HepG2 (cell line): ENCODE measurements at regions not wholly inside any gene's neighbourhood (a gene's known extent, or its start where the extent isn't known, plus 50 kb on each side); places are given as distances from the start of the nearest gene placed in this dataset.

Experiments
- ATAC-seq: fragments of 200-7000 bp; cut with Tn5 transposase; 3 replicates; pipeline ENCODE4 v1.9.1; 2020; ENCODE audit warnings: mild to moderate bottlenecking, moderate library complexity
- BruUV-seq: library from RNA; stranded (reverse); fragments of 400-500 nt; replicated peaks from 2 replicates; lab custom pipeline; 2021; lab: Mats Ljungman, UMichigan
- CTCF ChIA-PET: fragments of 300-600 bp; formaldehyde crosslinking; extraction: SDS; loops from one replicate; lab custom pipeline; 2021; ENCODE audit warnings: low total read pairs, inconsistent platforms, low intra/inter-chr PET ratio; lab: Yijun Ruan, JAX
- POLR2A ChIA-PET: fragments of 350-600 bp; sonication (Branson Sonifier 250); formaldehyde crosslinking; loops from one replicate; lab custom pipeline; 2020; ENCODE audit warnings: antibody characterized with exemption, inconsistent platforms; lab: Yijun Ruan, JAX
- DNase-seq: peaks from one replicate; pipeline ENCODE4 v3.0.0-alpha.2; 2015; ENCODE audit warnings: low spot score
- FAIRE-seq: peaks from 3 replicates; lab custom pipeline; 2011; peaks lifted over from hg19 to GRCh38; lab: Jason Lieb, UNC
- H2AFZ ChIP-seq: one replicate; pipeline ENCODE4 v1.6.1; 2011; ENCODE audit warnings: low read length, inconsistent platforms
- H3K27ac ChIP-seq: fragments of 300-600 bp; 3 replicates; pipeline ENCODE4 v1.8.0; 2011; ENCODE audit warnings: mixed run types, mild to moderate bottlenecking, mixed read lengths, low read length, inconsistent platforms; ENCODE audit not compliant: insufficient read depth; ENCODE audit errors: extremely low read length
- H3K27me3 ChIP-seq, 2 experiments: fragments of 200-600 bp in 1 of 2; 2 replicates in 1 of 2; 3 replicates in 1 of 2; pipeline versions ENCODE4 v1.6.0 to v1.8.0; 2011; ENCODE audit warnings: low read length in 2 of 2, mild to moderate bottlenecking in 2 of 2, moderate library complexity in 2 of 2, inconsistent platforms in 1 of 2; ENCODE audit not compliant: insufficient read depth in 2 of 2, control insufficient read depth in 1 of 2
- H3K36me3 ChIP-seq, 2 experiments: fragments of 200-600 bp in 1 of 2; replicated peaks in 1 of 2; 2 replicates in 1 of 2; 3 replicates in 1 of 2; pipeline versions ENCODE4 v1.5.1 to v1.8.0; 2011; ENCODE audit warnings: low read length in 2 of 2, inconsistent platforms in 1 of 2; ENCODE audit not compliant: insufficient read depth in 2 of 2, control insufficient read depth in 1 of 2
- H3K4me1 ChIP-seq: 2 replicates; pipeline ENCODE4 v1.5.1; 2012; ENCODE audit warnings: low read length, inconsistent platforms; ENCODE audit not compliant: insufficient read depth
- H3K4me2 ChIP-seq: 2 replicates; pipeline ENCODE4 v1.6.0; 2011; ENCODE audit warnings: low read depth, low read length, inconsistent platforms
- H3K4me3 ChIP-seq, 3 experiments: fragments of 200-600 bp in 1 of 3; sonication (generic), shearing (Covaris generic) in 1 of 3; replicated peaks in 1 of 3; 2 replicates each; pipeline ENCODE4 v1.5.1; 2011 to 2016; ENCODE audit warnings: low read length in 3 of 3, inconsistent platforms in 2 of 3, low read depth in 2 of 3, mild to moderate bottlenecking in 2 of 3, control low read depth in 1 of 3, mixed read lengths in 1 of 3; ENCODE audit not compliant: insufficient read depth in 1 of 3
- H3K79me2 ChIP-seq: one replicate; pipeline ENCODE4 v1.6.1; 2011; ENCODE audit warnings: low read length, inconsistent platforms; ENCODE audit not compliant: insufficient read depth
- H3K9ac ChIP-seq: 2 replicates; pipeline ENCODE4 v1.6.0; 2011; ENCODE audit warnings: mild to moderate bottlenecking, low read depth, low read length, inconsistent platforms; ENCODE audit not compliant: insufficient read depth
- H3K9me3 ChIP-seq: 2 replicates; pipeline ENCODE4 v1.5.1; 2012; ENCODE audit warnings: mild to moderate bottlenecking, low read length
- H4K20me1 ChIP-seq: 2 replicates; pipeline ENCODE4 v1.6.0; 2011; ENCODE audit warnings: inconsistent platforms, mild to moderate bottlenecking, low read length, moderate library complexity; ENCODE audit not compliant: insufficient read depth
- CHCHD3 ChIP-seq: sonication (generic); formaldehyde crosslinking; IDR thresholded peaks from 2 replicates; pipeline ENCODE4 v1.8.0; 2022; ENCODE audit warnings: mild to moderate bottlenecking, missing genetic modification reagents, moderate library complexity
- ELF3 ChIP-seq: IDR thresholded peaks from 2 replicates; pipeline ENCODE4 v1.6.1; 2016; ENCODE audit warnings: missing genetic modification reagents, missing compliant biosample characterization
- KDM6A ChIP-seq: IDR thresholded peaks from 2 replicates; pipeline ENCODE4 v1.6.1; 2016; ENCODE audit warnings: low read depth
- KLF16 ChIP-seq, 2 experiments: sonication (generic) in 1 of 2; formaldehyde crosslinking in 1 of 2; IDR thresholded peaks; 2 replicates each; pipeline versions ENCODE4 v1.6.1 to v1.8.0; 2016 to 2023; ENCODE audit warnings: missing genetic modification reagents in 2 of 2, missing compliant biosample characterization in 1 of 2
- PRMT3 ChIP-seq: sonication (generic); formaldehyde crosslinking; IDR thresholded peaks from 2 replicates; pipeline ENCODE4 v1.8.1; 2022; ENCODE audit warnings: low read depth, mild to moderate bottlenecking, moderate library complexity, missing genetic modification reagents, borderline replicate concordance
- ZKSCAN5 ChIP-seq: sonication (generic); formaldehyde crosslinking; IDR thresholded peaks from 2 replicates; pipeline ENCODE4 v1.5.1; 2020; ENCODE audit warnings: mild to moderate bottlenecking, missing genetic modification reagents
- ZMAT3 ChIP-seq: sonication (generic); formaldehyde crosslinking; conservative IDR thresholded peaks from 2 replicates; pipeline ENCODE4 v1.7.0; 2021; ENCODE audit warnings: missing genetic modification reagents
- ZNF205 ChIP-seq: IDR thresholded peaks from 2 replicates; pipeline ENCODE4 v1.6.1; 2018; ENCODE audit warnings: missing biosample characterization, missing genetic modification reagents
- ZNF720 ChIP-seq: sonication (generic); formaldehyde crosslinking; IDR thresholded peaks from 2 replicates; pipeline ENCODE4 v1.4.0; 2020; ENCODE audit warnings: missing genetic modification reagents
- ZNF724P ChIP-seq: sonication (generic); formaldehyde crosslinking; IDR thresholded peaks from 2 replicates; pipeline ENCODE4 v1.8.0; 2022; ENCODE audit warnings: missing genetic modification reagents, borderline replicate concordance
- WGBS: methylation state at CpG from one replicate; pipeline ENCODE4 v1.1.6; 2017; ENCODE audit warnings: low lambda C conversion rate; 5-methylcytosine and 5-hydroxymethylcytosine counted together
- in situ Hi-C: cut with HindIII; loops from 2 replicates; pipeline ENCODE4 v1.10.0; 2017; ENCODE audit warnings: low pct_unique_long_range_greater_than_20kb; ENCODE audit not compliant: extremely low pct_ligation_motif_present
- intact Hi-C: fragments of 100-400 bp; cut with micrococcal nuclease; formaldehyde crosslinking; loops from one replicate; pipeline ENCODE4 v1.10.0; 2022; ENCODE audit not compliant: unreplicated experiment
- TF ChIP-seq, protein P1 (sequence below): sonication (generic); formaldehyde crosslinking; IDR thresholded peaks from 2 replicates; pipeline ENCODE4 v1.5.0; 2020; ENCODE audit warnings: missing genetic modification reagents
- TF ChIP-seq, protein P2 (sequence below): sonication (generic); formaldehyde crosslinking; IDR thresholded peaks from 2 replicates; pipeline ENCODE4 v1.4.0; 2020; ENCODE audit warnings: missing genetic modification reagents, borderline replicate concordance
- TF ChIP-seq, protein P3 (sequence below): sonication (generic); formaldehyde crosslinking; IDR thresholded peaks from 2 replicates; pipeline ENCODE4 v1.4.0; 2020; ENCODE audit warnings: missing genetic modification reagents, mild to moderate bottlenecking, borderline replicate concordance

DNA sequence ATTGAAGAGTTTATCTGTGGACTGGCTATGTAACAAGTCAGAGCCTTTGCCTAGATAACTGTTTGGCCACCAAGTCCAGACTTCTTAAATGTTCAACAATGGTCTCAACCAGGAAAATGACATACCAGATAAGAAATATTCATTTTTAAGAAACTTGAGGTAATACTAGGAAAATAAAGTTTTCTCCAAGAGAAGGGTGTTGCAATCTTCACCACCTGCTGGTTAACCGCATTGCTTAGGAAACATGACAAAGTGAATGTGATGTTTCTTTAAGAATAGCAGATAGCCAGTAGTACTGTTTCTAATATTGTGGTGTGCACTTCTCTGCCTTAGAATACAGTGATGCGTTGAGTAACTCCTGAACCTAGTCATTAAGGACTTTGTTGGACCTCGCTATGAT is 321.5 kb upstream of the CADM2 start:
- Histone ChIP-seq H2AFZ (no peak overlapping the region), H3K9me3 (no peaks in the 10 kb centered on the region), H3K27me3 (no peaks in the 10 kb centered on the region), H3K27ac (no peak overlapping the region), H3K4me3 (no peak overlapping the region), H4K20me1 (no peaks in the 10 kb centered on the region), H3K4me2 (no peak overlapping the region), H3K9ac (no peak overlapping the region), H3K4me1 (no peaks in the 10 kb centered on the region), H3K79me2 (no peaks in the 10 kb centered on the region), H3K36me3 (no peaks in the 10 kb centered on the region)
- FAIRE-seq, result no peak
- no TSS peak for BruUV-seq
- ChIA-PET POLR2A (no interaction called here), CTCF (no interaction called here)
- no peak for TF ChIP-seq ZNF205 (CRISPR knock-in tag)
- TF ChIP-seq ZNF720, result no peak
- no peak for TF ChIP-seq KDM6A (CRISPR knock-in tag)
- no peak for TF ChIP-seq ELF3 (CRISPR knock-in tag)
- intact Hi-C loops (no loop called here), in situ Hi-C loops (no loop called here)
- ATAC-seq, result no peak
- WGBS, result 15% methylated on average over 3 of the region's 3 CpGs
- DNase-seq, result no peak

DNA sequence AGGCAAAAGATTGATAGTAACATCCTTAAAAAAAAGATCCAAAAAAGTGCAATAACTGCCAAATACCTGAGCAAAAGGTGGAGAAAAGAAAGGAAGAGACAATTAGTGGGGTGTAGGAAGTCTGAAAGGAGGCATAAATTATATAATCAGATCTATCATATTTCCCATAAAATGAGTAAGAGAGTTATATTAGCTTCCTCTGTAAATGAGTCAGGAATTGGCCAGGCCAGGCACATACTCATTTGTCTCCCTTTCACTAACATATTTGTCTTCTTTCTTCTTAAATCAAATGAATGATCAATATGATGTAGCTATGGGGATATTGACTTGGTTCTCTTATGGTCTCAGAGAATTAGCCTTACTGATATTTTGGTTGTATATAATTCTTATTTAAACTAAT is 292.3 kb upstream of the CADM2 start:
- H3K36me3 ChIP-seq, result no peaks in the 10 kb centered on the region
- H3K27me3 ChIP-seq, result no peaks in the 10 kb centered on the region
- H3K9me3 ChIP-seq, result no peaks in the 10 kb centered on the region
- H2AFZ ChIP-seq, result no peak overlapping the region
- no TSS peak for BruUV-seq
- H4K20me1 ChIP-seq, result no peaks in the 10 kb centered on the region
- no peak for FAIRE-seq
- ChIA-PET CTCF (no interaction called here), POLR2A (no interaction called here)
- H3K27ac ChIP-seq, result no peak overlapping the region
- intact Hi-C loops (loop anchor here (5.0 kb wide), 1 partner anchor 1046 kb away; no protein-coding TSS in a partner anchor), in situ Hi-C loops (no loop called here)
- H3K9ac ChIP-seq, result no peak overlapping the region
- no peak for ATAC-seq
- no peaks in the 10 kb centered on the region for H3K4me1 ChIP-seq
- no peak overlapping the region for H3K4me2 ChIP-seq
- H3K79me2 ChIP-seq, result no peaks in the 10 kb centered on the region
- no peak for DNase-seq
- no peak overlapping the region for H3K4me3 ChIP-seq
- TF ChIP-seq CHCHD3 (CRISPR knock-in tag) (no peak), ZMAT3 (no peak), ZNF724P (CRISPR knock-in tag) (no peak), KLF16 (CRISPR knock-in tag; IDR thresholded peaks at IDR 0.05) (no peak), PRMT3 (CRISPR knock-in tag) (no peak), ZKSCAN5 (CRISPR knock-in tag) (no peak)
- TF ChIP-seq, protein P1, sequence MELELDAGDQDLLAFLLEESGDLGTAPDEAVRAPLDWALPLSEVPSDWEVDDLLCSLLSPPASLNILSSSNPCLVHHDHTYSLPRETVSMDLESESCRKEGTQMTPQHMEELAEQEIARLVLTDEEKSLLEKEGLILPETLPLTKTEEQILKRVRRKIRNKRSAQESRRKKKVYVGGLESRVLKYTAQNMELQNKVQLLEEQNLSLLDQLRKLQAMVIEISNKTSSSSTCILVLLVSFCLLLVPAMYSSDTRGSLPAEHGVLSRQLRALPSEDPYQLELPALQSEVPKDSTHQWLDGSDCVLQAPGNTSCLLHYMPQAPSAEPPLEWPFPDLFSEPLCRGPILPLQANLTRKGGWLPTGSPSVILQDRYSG (CRISPR knock-in tag), result no peak
- TF ChIP-seq, protein P2, sequence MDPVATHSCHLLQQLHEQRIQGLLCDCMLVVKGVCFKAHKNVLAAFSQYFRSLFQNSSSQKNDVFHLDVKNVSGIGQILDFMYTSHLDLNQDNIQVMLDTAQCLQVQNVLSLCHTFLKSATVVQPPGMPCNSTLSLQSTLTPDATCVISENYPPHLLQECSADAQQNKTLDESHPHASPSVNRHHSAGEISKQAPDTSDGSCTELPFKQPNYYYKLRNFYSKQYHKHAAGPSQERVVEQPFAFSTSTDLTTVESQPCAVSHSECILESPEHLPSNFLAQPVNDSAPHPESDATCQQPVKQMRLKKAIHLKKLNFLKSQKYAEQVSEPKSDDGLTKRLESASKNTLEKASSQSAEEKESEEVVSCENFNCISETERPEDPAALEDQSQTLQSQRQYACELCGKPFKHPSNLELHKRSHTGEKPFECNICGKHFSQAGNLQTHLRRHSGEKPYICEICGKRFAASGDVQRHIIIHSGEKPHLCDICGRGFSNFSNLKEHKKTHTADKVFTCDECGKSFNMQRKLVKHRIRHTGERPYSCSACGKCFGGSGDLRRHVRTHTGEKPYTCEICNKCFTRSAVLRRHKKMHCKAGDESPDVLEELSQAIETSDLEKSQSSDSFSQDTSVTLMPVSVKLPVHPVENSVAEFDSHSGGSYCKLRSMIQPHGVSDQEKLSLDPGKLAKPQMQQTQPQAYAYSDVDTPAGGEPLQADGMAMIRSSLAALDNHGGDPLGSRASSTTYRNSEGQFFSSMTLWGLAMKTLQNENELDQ, result no peak
- TF ChIP-seq, protein P3, sequence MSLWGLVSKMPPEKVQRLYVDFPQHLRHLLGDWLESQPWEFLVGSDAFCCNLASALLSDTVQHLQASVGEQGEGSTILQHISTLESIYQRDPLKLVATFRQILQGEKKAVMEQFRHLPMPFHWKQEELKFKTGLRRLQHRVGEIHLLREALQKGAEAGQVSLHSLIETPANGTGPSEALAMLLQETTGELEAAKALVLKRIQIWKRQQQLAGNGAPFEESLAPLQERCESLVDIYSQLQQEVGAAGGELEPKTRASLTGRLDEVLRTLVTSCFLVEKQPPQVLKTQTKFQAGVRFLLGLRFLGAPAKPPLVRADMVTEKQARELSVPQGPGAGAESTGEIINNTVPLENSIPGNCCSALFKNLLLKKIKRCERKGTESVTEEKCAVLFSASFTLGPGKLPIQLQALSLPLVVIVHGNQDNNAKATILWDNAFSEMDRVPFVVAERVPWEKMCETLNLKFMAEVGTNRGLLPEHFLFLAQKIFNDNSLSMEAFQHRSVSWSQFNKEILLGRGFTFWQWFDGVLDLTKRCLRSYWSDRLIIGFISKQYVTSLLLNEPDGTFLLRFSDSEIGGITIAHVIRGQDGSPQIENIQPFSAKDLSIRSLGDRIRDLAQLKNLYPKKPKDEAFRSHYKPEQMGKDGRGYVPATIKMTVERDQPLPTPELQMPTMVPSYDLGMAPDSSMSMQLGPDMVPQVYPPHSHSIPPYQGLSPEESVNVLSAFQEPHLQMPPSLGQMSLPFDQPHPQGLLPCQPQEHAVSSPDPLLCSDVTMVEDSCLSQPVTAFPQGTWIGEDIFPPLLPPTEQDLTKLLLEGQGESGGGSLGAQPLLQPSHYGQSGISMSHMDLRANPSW (CRISPR knock-in tag), result no peak
